ENCODE measurements at regions not wholly inside any gene's neighbourhood (a gene's known extent, or its start where the extent isn't known, plus 50 kb on each side); places are given as distances from the start of the nearest gene placed in this dataset.

DNA sequence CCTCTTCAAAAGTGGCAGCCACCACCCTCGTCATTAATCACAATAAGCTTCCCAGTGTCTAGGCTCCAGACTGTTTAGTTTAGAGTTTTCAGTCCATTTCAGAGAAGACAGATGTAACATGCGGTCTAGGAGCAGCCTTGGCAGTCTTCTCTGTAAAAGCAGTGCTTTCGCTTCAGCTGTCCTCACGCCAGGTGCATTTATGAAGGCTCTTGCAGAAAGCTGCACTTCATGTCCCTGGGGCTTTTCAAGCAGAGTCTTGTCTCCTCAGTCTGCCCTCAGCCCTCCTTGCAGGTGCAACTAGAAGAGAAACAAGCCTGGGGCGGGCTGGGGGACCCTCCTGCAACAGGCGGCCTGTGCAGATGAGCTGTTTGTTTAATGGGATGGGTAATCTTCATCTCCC, 281.9 kb downstream of the DRD1 start:
- DNase-seq, result no peak

DNA sequence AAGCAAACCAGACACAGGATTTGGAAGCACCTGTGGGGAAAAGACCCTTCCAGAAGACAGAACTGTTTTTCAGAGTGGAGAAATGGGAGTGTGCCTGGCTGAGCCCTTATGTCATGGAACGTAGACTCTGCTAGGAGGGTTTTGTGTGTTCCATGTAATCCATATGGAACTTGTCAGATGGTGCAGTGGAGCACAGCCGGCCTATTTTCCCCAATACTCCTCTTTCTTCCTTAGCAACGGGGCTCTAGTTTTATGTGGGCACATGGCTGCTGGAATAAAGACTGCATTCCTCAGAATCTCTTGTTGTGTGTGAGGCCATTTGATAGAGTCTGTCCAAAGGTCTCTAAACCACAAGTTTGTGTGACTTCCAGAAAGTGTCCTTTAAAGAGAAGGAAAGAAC, 284.0 kb downstream of the DRD1 start:
- no peak for DNase-seq

DNA sequence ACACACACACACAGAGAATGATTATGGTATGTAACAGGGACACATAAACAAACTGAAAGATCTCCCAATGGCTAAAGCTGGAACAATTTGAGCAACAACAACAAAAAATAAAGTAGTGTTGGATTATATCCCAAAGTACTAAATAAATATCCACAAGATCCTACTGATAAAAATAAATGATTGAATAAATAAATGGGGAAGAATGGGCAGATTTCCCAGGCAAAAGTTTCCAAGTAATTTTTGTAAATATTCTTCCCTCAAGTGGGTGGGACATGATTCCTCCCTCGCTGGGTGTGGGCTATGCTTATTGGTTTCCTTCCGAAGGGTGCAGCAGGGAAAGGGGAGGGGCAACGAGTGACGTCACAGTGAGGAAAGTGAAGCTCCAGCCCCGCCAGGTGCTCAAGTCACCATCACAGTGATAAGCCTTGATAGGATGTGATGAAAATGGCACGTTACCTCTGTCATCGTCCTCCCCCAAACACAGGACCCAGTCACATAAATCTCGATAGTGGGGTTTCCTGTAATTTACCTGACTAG, 295.3 kb downstream of the DRD1 start:
- no peak for DNase-seq

DNA sequence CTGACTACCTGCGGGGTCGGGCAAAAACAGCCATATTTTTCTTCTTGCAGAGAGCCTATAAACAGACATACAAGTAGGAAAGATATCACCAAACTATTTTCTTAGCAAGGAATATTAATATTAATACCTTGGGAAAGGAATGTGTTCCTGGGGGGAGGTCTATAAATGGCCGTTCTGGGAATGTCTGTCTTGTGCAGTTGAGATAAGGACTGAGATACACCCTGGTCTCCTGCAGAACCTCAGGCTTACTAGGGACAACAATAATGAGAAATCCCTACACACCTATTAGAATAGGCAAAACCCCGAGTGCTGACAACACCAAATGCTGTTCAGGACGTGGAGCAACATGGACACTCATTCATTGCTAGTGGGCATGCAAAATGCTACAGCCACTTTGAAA, 297.2 kb downstream of the DRD1 start:
- no peak for DNase-seq

DNA sequence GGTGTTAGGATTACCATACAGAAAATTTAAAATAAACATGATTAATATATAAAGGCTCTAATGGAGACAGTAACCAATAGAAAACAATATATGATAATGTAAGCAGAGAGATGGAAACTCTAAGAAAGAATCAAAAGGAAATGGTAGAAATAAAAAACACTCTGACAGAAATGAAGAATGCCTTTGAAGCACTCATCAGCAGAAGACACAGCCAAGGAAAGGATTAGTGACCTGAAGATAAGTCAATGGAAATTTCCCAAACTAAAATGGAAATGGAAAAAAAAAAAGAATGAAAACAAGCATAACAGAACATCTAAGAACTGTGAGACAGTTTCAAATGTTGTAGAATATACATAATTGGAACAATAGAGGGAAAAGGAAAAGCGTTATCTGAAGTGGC, 302.6 kb downstream of the DRD1 start:
- no peak for DNase-seq

DNA sequence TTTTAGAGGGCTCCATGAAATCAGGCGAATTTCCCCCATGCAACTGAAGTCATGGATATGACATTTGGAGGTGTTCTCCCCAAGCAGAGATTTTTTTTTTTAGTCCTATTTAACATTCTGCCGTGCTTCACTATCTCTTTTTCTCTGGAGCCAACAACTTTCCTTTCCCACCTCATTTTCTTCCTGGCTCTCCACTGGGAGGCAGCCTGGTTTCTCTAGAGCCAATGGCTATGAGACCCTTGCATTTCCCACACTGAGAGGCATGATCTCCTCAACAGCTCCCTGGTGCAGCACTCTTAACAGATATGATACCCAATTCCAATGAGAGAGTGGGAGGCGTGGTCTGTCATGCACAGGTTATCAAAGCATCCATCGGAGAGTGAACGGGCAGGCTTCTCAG, 310.8 kb downstream of the DRD1 start:
- DNase-seq, result no peak

DNA sequence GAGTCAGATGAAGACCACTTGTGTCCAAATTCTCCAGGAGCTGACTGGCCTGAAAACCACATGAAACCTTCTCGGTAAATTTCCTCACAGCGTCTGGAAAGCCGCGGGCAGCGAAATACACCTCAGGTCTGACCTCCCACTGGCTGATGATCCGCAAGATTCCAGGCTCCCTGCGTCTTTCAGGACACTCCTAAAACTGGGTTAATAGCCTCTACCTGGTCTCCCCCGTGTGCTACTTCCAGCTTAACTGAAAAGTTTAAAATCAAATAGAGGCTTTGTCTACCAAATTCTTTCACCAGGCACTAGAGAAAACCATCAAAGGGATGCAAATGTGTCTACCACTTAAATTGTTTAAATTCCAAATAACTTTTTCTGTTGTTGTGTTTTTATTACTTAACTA, 312.6 kb downstream of the DRD1 start:
- DNase-seq, result no peak

DNA sequence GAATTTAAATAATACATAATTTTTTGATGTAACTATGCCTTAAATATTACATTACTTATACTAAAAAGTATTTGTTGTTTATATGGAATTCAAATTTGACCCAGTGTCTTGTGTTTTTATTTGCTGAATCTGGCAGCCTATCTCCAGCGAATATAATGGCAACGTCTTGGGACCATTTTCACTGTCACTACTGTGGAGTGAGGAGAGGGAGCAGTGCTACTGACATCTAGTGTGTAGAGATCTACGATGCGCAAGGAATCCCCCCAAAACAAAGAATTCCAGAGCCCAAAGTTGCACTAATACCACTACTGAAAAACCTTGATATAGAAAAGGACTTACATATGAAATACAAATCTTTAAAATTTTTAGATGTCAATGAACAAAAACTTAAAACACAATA, 314.4 kb downstream of the DRD1 start:
- DNase-seq, result no peak

DNA sequence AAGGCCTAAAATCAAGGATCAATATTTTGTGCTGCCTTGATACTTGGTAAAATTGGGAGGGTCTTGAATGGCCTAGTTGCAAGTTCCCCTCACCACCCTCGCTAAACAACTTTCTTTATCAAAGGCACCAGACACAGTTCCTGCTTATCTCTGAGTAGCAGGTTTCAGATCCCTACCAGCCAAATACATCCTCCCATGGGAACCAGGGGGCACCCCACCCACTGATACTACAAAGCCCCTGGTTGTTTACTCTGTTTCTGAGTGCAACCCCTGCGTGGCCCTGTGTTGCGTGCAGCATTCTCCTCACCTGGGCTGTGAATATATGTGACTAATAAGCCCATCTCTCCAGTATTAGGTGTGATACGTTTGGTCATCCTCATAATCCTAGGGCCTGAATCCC, 314.9 kb downstream of the DRD1 start:
- DNase-seq, result no peak

DNA sequence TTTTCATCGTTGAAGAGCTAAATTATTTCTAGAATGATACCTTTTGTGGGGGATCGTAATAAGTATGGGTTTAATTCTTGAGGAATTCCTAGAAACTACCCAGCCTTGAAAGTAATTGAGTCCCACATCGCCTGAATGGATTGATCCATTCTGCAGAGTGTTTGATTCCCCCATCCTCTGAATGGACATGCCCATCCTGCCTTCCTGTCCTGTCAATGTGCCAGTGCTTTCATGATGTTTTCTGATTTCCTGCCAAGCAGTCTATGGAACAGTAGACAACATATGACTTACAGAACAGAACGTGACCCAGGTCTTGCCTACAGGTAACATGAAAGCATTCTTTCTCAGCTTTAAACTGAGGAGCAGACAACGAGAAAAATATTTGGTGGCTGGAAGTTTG, 319.2 kb downstream of the DRD1 start:
- no peak for DNase-seq

DNA sequence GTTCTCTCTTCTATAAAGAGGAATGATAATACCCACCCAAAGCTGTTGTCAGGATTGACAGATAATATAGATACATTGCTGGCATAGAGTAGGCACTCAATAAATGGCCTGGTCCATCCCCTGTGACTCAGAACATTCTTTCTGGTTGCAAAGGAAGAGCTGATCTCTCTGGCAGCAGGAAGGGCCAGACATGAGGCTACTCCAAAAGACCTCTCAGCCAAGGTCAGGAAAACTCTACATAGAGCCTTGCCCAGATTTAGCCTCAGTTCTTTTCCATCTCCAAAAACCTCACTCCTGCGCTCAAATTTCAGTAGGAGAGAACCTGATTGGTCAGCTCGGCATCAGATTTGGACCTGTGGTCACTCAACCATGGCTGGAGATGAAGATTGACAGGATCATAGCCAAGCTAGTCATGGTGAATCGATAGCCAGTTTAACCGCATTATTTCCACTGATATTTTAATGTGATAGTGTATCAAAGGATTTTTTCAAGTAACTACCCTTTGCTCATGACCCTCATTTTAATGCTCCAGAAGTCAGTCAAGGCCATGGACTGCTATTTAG, 319.6 kb downstream of the DRD1 start:
- DNase-seq, result no peak

DNA sequence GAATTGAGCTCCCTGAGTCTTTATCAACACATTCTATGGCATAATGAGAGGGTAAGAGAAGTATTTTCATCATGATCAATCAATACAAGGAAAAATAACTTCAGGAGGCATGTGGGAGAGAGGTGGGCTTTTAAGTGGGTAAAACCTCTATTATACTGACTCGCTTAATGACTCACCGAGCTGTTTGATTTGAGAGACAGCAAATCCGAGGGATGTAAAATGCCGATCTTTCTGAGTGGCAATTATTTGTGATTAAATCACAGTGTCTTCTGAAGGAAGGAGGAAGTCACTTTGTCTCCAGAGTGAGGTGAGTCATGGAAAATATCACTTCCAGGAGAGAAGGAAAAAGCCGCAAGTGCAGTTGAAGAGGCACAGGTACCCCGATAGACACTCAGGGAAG, 320.4 kb downstream of the DRD1 start:
- DNase-seq, result no peak

DNA sequence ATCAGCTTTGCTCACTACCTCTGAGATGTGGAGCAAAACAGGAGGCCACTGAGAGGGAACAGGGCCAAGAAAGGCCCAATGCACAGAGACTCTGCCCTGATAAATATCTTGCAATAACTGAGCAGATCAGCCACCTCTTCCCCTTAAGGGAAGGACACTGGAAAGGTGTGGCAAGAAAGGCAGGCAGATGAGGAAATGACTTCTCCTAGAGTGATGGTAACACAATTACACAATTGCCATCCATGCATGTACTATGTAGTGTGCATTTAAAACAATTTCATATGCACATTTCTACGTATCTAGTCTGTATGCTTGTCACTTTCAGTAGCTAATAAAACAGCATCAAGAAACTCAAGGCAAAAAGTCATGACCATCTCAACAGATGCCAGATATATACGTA, 322.5 kb downstream of the DRD1 start:
- no peak for DNase-seq

DNA sequence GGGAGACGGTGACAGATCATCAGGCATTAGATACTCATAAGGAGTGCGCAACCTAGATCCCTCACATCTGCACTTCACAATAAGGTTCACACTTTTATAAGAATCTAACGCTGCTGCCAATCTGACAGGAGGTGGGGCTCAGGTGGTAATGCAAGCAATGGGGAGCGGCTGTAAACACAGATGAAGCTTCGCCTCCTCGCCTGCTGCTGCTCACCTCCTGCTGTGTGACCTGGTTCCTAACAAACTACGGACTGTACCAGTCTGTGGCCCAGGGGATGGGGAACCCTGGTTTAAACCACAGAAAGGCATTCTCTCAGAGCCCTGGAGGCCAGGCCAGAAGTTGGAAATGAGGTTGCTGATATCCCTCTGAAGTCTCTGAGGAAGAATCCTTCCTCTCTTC, 323.6 kb downstream of the DRD1 start:
- DNase-seq, result no peak

DNA sequence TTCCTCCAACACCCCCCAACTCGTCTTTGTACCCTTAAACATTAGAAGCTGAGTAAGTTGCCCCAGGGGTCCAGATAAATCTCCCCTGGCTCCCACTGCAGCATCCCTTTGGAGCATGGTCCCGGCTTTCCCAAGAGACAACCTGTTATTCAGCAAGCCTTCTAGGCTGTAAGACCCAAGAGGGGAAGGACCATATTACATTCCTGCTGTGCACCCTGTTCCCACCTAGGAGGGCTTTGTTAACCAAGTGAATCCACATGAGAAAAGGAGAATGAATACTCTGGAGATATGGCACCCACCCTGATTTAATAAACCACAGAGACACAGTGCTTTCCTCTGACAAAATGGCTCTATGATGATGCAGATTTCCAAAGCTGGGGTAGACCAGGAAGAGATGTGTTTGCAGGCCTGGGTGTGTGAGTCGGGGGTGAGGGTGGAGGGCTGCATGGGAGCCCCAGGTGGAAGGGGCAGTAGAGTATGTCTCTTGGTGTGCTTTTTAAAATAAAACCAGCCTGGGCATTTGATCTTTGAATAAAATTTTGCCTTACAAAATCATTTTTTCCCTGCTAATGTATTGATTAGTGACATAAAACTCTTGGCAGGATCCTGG, 325.2 kb downstream of the DRD1 start:
- DNase-seq, result no peak

DNA sequence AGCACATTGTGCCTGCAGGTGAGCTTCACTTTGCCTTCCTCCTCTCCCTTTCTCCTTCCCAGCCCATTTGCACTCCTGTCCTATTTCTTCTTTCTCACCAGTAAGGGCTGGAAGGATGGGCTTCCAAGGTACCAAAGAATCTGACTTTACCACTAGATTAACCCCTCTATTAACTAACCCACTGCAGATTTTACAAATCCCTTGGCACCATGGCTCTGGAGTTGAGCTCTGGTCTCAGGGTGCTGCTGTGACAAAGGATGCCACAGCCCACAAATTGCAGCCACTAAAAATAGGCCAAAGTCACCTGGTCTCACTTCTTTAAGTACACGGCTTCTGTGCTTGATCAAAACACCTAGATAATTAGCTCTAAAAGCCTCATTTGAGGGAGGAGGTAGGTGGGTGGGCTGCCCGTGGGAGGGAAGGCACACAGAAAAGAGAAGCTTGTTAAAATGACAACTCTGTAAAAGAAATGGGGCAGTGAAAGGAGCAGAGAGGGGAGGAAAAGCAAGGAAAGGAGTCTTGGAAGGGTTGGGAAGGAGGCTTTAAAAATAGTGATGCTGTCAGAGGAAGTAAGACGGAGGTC, 327.4 kb downstream of the DRD1 start:
- no peak for DNase-seq

DNA sequence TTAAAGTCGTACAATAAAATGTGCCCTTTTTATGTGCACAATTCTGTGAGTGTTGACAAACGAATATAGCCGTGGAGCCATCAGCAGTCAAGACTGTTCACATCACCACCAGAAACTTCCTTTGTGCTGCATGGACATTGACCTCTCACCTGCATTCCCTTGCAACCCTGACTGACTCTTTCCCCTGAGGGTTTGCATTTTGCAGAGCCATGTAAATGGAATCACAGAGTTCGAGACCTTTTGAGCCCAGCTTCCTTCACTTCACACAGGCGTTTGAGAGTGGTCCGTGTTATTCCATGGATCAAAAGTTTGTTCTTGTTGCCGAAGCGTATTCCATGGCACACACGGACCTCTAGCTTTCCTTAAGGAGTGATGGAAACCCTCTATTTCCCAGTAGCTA, 328.2 kb downstream of the DRD1 start:
- no peak for DNase-seq

DNA sequence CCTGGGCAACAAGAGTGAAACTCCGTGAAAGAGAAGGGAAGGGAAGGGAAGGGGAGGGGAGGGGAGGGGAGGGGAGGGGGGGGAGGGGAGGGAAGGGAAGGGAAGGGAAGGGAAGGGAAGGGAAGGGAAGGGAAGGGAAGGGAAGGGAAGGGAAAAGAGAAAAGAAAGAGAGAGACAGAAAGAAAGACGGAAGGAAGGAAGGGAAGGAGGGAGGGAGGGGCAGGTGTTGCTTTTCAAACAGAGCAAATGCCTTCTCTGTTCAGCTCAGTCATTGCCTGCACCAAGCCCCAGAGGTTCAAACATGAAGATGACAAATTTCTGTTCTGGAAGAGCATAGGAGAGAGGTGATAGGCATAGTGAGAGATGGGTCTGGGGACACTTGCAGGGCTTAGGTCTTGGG, 330.0 kb downstream of the DRD1 start:
- DNase-seq, result no peak

DNA sequence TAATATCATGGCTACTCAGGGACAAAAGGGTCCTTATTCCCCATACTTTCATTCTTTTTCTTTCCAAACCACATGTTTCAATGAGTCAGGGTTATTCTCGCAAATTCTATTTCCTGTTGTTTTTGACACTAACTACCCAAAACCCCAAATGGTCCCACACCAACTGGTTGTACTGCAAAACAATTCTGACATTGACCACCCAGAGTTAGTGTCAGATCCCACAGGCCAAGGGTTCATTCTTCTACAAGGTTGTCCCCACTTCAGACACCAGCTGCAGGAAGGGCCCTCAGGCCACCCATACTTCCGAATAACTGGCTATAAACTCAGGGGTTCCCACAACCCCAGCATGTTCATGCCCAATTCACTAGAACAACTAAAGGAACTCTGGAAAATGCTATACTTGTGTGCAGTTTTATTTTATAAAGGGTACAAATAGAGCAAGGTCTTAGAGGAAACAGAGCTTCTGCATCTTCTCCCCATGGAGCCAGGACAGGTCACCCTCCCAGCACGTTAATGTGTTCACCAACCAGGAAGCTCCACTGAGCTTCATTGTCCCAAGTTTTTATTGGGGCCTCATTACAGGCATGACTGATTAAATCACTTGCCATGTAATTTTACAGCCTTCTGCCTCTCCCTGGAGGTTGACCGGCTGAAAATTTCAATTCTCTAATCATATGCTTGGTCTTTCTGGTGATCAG, 334.8 kb downstream of the DRD1 start:
- no peak for DNase-seq

DNA sequence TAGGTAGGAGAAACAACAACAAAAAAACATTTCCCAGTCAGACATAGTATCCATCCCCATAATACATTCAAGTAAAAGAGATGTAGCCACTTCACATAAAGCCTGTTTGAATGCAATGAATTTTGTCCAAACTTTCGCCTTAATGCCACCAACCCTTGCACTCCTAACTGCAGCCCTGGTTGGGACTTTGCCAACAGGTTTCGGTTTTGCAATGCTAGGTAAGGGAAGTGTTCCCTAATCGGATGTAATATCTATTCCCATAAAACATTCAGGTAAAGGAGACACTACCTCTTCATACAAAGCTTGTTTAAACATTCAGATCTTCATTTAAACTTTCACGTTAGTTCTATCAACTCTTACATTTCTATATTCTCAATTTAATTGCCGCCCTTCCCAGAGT, 336.1 kb downstream of the DRD1 start:
- DNase-seq, result no peak

DNA sequence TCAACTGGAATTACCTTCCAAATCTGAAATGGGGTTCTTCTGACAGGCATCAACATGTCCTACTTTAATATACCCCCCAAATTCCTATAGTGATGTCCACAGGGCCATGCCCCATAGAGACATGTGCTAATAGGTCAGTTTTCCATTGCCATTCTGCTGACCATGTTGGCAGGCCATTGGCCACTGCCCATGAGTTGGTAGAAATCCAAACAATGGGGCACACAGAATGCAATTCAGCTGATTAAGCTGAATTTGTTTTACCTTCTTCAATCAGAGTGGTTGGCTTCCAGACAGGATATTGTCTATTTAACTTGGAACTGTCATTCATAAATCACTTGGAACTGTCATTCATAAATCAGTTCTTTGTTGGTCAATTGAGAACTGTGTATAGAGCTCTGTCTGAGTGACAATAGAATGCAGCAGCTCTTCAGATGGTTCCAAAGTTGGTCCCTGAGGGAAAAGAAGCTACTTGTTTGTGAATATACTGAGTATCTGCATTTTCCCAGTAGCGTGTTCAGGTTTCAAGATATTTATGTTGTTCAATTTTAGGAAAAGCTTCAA, 336.9 kb downstream of the DRD1 start:
- no peak for DNase-seq

DNA sequence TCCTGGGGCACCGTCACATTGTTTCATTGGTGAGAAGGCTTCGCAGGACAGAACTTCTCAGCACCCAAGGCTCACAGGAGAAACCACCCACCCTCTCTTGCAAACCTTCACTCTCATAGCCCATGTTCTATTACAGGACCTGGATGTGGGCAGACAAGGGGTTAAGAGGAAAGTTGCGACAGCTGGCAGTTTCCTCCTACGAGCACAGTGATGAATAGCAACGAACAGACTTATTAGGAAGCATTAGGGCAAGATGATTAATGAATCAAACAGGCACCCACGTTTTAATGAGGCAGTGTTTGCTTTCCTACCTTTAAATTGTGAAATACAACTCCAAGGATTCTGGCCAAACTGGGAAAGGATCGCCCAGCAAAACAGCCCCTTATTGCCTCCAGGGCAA, 339.3 kb downstream of the DRD1 start:
- no peak for DNase-seq

DNA sequence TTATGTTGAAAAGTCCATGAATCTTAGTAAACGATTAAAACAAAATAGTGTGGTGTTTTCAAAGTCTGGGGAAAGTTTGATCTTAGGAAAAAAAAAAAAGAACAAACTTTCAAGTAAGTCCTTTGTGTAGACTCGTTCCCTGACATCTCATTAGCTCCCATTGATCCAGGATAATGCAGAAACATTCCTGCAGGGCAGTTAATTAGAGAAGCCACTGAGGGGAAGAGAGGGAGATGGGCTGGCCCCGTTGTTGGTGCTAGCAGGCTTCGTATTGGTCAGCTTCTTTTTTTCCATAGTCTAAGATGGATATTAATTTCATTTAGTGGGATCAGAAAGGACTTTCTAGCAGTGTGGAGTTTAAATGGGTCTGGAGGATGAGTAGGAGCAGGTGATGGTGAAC, 340.2 kb downstream of the DRD1 start:
- DNase-seq, result no peak

DNA sequence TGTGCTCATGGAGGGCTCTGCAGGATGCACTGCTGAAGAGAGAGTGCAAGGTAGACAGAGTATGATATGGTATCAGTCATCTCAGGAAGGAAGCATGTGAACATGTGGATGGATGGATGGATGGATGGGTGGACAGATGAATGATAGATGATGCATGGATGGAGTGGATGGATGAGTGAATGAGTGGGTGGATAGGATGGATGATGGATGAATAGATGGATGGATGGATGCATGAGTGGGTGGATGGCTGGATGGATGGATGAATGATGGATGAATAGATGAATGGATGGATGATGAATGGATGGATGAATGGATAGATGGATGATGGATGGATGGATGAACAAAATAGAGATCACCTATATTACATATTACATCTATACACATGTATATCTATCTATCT, 341.3 kb downstream of the DRD1 start:
- DNase-seq, result no peak
